ENCODE measurements at regions not wholly inside any gene's neighbourhood (a gene's known extent, or its start where the extent isn't known, plus 50 kb on each side); places are given as distances from the start of the nearest gene placed in this dataset.

GRCh38 chr2:128776461-128777195 is 458.0 kb upstream of the HS6ST1 start:
- no peak for DNase-seq (ENCODE audit: low read depth in 2 of 2)

GRCh38 chr2:128777196-128778035 is 458.7 kb upstream of the HS6ST1 start:
- no peak for DNase-seq (ENCODE audit: low read depth in 2 of 2)

GRCh38 chr2:128778843-128779242 is 460.2 kb upstream of the HS6ST1 start:
- DNase-seq (ENCODE audit: low read depth in 2 of 2): no peak

- no peak for DNase-seq (ENCODE audit: low read depth in 2 of 2)
Observed at GRCh38 chr2:128779301-128780095, 460.8 kb upstream of the HS6ST1 start.

- DNase-seq (ENCODE audit: low read depth in 2 of 2): no peak
Observed at GRCh38 chr2:128780434-128781080, 461.9 kb upstream of the HS6ST1 start.

GRCh38 chr2:128781166-128781565 is 462.5 kb upstream of the HS6ST1 start:
- DNase-seq (ENCODE audit: low read depth in 2 of 2): no peak

- DNase-seq (ENCODE audit: low read depth in 2 of 2): no peak
Observed at GRCh38 chr2:128781585-128782385, 463.1 kb upstream of the HS6ST1 start.

GRCh38 chr2:128782411-128783192 is 463.9 kb upstream of the HS6ST1 start:
- no peak for DNase-seq (ENCODE audit: low read depth in 2 of 2)

GRCh38 chr2:128783193-128783671 is 464.6 kb upstream of the HS6ST1 start:
- no peak for DNase-seq (ENCODE audit: low read depth in 2 of 2)

GRCh38 chr2:128783896-128784295 is 465.2 kb upstream of the HS6ST1 start:
- no peak for DNase-seq (ENCODE audit: low read depth in 2 of 2)

GRCh38 chr2:128784626-128785306 is 466.1 kb upstream of the HS6ST1 start:
- no peak for DNase-seq (ENCODE audit: low read depth in 2 of 2)

- no peak for DNase-seq (ENCODE audit: low read depth in 2 of 2)
Observed at GRCh38 chr2:128786316-128786715, 467.6 kb upstream of the HS6ST1 start.

GRCh38 chr2:128786741-128787478 is 468.2 kb upstream of the HS6ST1 start:
- no peak for DNase-seq (ENCODE audit: low read depth in 2 of 2)

GRCh38 chr2:128787616-128788015 is 468.9 kb upstream of the HS6ST1 start:
- DNase-seq (ENCODE audit: low read depth in 2 of 2): no peak

- DNase-seq (ENCODE audit: low read depth in 2 of 2): no peak
Observed at GRCh38 chr2:128788636-128789220, 470.1 kb upstream of the HS6ST1 start.

- no peak for DNase-seq (ENCODE audit: low read depth in 2 of 2)
Observed at GRCh38 chr2:128789221-128789620, 470.6 kb upstream of the HS6ST1 start.

GRCh38 chr2:128789776-128790455 is 471.2 kb upstream of the HS6ST1 start:
- DNase-seq (ENCODE audit: low read depth in 2 of 2): no peak

- no peak for DNase-seq (ENCODE audit: low read depth in 2 of 2)
Observed at GRCh38 chr2:128790541-128791001, 471.9 kb upstream of the HS6ST1 start.
